ENCODE measurements at regions not wholly inside any gene's neighbourhood (a gene's known extent, or its start where the extent isn't known, plus 50 kb on each side); places are given as distances from the start of the nearest gene placed in this dataset.

GRCh38 chr5:58273711-58274110 is 186.2 kb downstream of the PLK2 start:
- TF ChIP-seq EZH2 (IDR thresholded peaks at IDR 0.05; ENCODE audit: borderline replicate concordance, insufficient read depth, low read depth, low read length, poor library complexity, severe bottlenecking) (no peak), CTCF (IDR thresholded peaks at IDR 0.05) (no peak)
- no peak overlapping the region for H2AFZ ChIP-seq (ENCODE audit: insufficient read depth, low read depth, low read length, poor library complexity, severe bottlenecking)

GRCh38 chr5:58268268-58268667 is 191.6 kb downstream of the PLK2 start:
- TF ChIP-seq CTCF (IDR thresholded peaks at IDR 0.05) (no peak), EZH2 (IDR thresholded peaks at IDR 0.05; ENCODE audit: borderline replicate concordance, insufficient read depth, low read depth, low read length, poor library complexity, severe bottlenecking) (no peak)
- intact Hi-C loops (cut with micrococcal nuclease) = no loop called here
- no peak overlapping the region for H3K4me3 ChIP-seq (ENCODE audit: control extremely low read depth in 1 of 5, extremely low read depth in 1 of 5, insufficient read depth in 1 of 5, low read depth in 2 of 5, low read length in 4 of 5)

More at GRCh38 chr5:58273711-58274110, 186.2 kb downstream of the PLK2 start:
- Histone ChIP-seq H3K27ac (ENCODE audit: low read length in 2 of 2) (no peak overlapping the region), H3K4me2 (replicated peaks; ENCODE audit: low read depth, low read length, poor library complexity, severe bottlenecking) (no peak overlapping the region), H3K4me1 (ENCODE audit: control insufficient read depth in 2 of 2, insufficient read depth in 2 of 2, low read length in 2 of 2) (no peaks in the 10 kb centered on the region), H3K79me2 (ENCODE audit: control insufficient read depth, insufficient read depth, low read length) (no peaks in the 10 kb centered on the region), H3K27me3 (replicated peaks in 1 of 4; ENCODE audit: control extremely low read depth in 1 of 4, control insufficient read depth in 3 of 4, insufficient read depth in 4 of 4, low read length in 3 of 4) (no peaks in the 10 kb centered on the region), H4K20me1 (ENCODE audit: control insufficient read depth, insufficient read depth, low read length, poor library complexity, severe bottlenecking) (no peaks in the 10 kb centered on the region), H3K4me3 (ENCODE audit: control extremely low read depth in 1 of 5, extremely low read depth in 1 of 5, insufficient read depth in 1 of 5, low read depth in 2 of 5, low read length in 4 of 5) (no peak overlapping the region), H3K36me3 (replicated peaks in 1 of 2; ENCODE audit: control extremely low read depth in 1 of 2, control insufficient read depth in 1 of 2, extremely low read depth in 1 of 2, insufficient read depth in 2 of 2, low read length in 1 of 2) (no peaks in the 10 kb centered on the region), H3K9me3 (ENCODE audit: control extremely low read depth in 1 of 3, control insufficient read depth in 2 of 3, insufficient read depth in 1 of 3, low read length in 2 of 3) (no peaks in the 10 kb centered on the region), H3K9ac (ENCODE audit: low read length) (no peak overlapping the region)
- Mint-ChIP-seq H3K27me3 (peaks cover 11% of the 10 kb centered on the region), H3K4me1 (no peaks in the 10 kb centered on the region), H3K9me3 (ENCODE audit: insufficient read depth) (no peaks in the 10 kb centered on the region), H3K27ac (no peak overlapping the region), H3K4me3 (no peak overlapping the region)
- CTCF ChIA-PET = no interaction called here
- ATAC-seq (ENCODE audit: low read depth) (no peak), DNase-seq (no peak)
- no CpG with 5 or more reads among the region's 2 CpGs for WGBS (ENCODE audit: insufficient coverage)
- intact Hi-C loops (cut with micrococcal nuclease) = no loop called here
- POLR2A ChIA-PET = no interaction called here

More at GRCh38 chr5:58268268-58268667, 191.6 kb downstream of the PLK2 start:
- no peak overlapping the region for H2AFZ ChIP-seq (ENCODE audit: insufficient read depth, low read depth, low read length, poor library complexity, severe bottlenecking)
- H4K20me1 ChIP-seq (ENCODE audit: control insufficient read depth, insufficient read depth, low read length, poor library complexity, severe bottlenecking) = no peaks in the 10 kb centered on the region
- Mint-ChIP-seq H3K4me1 (no peaks in the 10 kb centered on the region), H3K9me3 (ENCODE audit: insufficient read depth) (no peaks in the 10 kb centered on the region), H3K4me3 (no peak overlapping the region), H3K27ac (no peak overlapping the region), H3K27me3 (peaks cover 4% of the 10 kb centered on the region)
- H3K4me2 ChIP-seq (replicated peaks; ENCODE audit: low read depth, low read length, poor library complexity, severe bottlenecking) = no peak overlapping the region
- no peaks in the 10 kb centered on the region for H3K79me2 ChIP-seq (ENCODE audit: control insufficient read depth, insufficient read depth, low read length)
- no peak for DNase-seq
- H3K9ac ChIP-seq (ENCODE audit: low read length) = no peak overlapping the region
- no peak for ATAC-seq (ENCODE audit: low read depth)
- H3K4me1 ChIP-seq (ENCODE audit: control insufficient read depth in 2 of 2, insufficient read depth in 2 of 2, low read length in 2 of 2) = no peaks in the 10 kb centered on the region
- ChIA-PET POLR2A (no interaction called here), CTCF (no interaction called here)
- 26% methylated on average over 3 of the region's 4 CpGs for WGBS (ENCODE audit: insufficient coverage)
- H3K27me3 ChIP-seq (replicated peaks in 1 of 4; ENCODE audit: control extremely low read depth in 1 of 4, control insufficient read depth in 3 of 4, insufficient read depth in 4 of 4, low read length in 3 of 4) = no peaks in the 10 kb centered on the region
- H3K9me3 ChIP-seq (ENCODE audit: control extremely low read depth in 1 of 3, control insufficient read depth in 2 of 3, insufficient read depth in 1 of 3, low read length in 2 of 3) = no peaks in the 10 kb centered on the region
- H3K36me3 ChIP-seq (replicated peaks in 1 of 2; ENCODE audit: control extremely low read depth in 1 of 2, control insufficient read depth in 1 of 2, extremely low read depth in 1 of 2, insufficient read depth in 2 of 2, low read length in 1 of 2) = no peaks in the 10 kb centered on the region
- H3K27ac ChIP-seq (ENCODE audit: low read length in 2 of 2) = no peak overlapping the region
